GM23248 (cell line): ENCODE measurements at regions not wholly inside any gene's neighbourhood (a gene's known extent, or its start where the extent isn't known, plus 50 kb on each side); places are given as distances from the start of the nearest gene placed in this dataset.

ENCODE experiments used
- EZH2 ChIP-seq: fragments of 200-600 bp; sonication (generic); IDR thresholded peaks from 2 replicates; pipeline ENCODE4 v1.6.1; 2018; ENCODE audit warnings: antibody characterized with exemption, mild to moderate bottlenecking; ENCODE audit not compliant: insufficient read depth, poor library complexity, severe bottlenecking
- EZH2phosphoT487 ChIP-seq: fragments of 200-600 bp; sonication (generic); IDR thresholded peaks from 2 replicates; pipeline ENCODE4 v1.6.1; 2018; ENCODE audit warnings: antibody characterized with exemption, moderate library complexity, mild to moderate bottlenecking, low read depth; ENCODE audit not compliant: insufficient read depth

DNA sequence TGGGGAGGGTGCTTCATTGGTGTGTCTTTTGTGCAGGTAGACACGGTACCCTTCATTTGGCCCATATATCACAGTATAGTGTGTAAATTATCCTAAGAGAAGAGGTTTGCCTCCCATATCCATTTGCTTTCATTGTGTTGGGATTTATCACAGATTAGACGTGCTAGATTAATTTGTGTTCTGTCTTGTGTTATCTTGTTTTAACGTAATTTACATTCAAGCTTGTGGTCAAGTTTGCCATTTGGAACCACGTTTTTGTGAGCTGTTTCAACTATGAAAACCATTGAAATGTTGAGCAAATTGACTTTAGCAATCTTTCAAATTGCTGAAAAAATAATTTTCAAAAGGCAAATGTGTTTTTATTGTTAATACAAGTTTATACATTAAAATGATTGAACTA lies 1826.5 kb downstream of the SLITRK5 start:
- no peak for TF ChIP-seq EZH2phosphoT487
- TF ChIP-seq EZH2 = no peak
